Thyroid gland (tissue), 4 donors: ENCODE measurements at regions not wholly inside any gene's neighbourhood (a gene's known extent, or its start where the extent isn't known, plus 50 kb on each side); places are given as distances from the start of the nearest gene placed in this dataset.
"Not testable (repeated sequence)": the region's sequence is repeated elsewhere in the genome, so short reads cannot be mapped to it uniquely, and the experiment has no call there.

Source experiments
- POLR2A ChIP-seq, 2 donors: fragments of 450-650 bp; IDR thresholded peaks; one replicate each; pipeline ENCODE4 v1.6.1; 2017; ENCODE audit warnings: antibody characterized with exemption in 2 of 2, mild to moderate bottlenecking in 2 of 2, moderate library complexity in 1 of 2
- TF ChIP-seq, protein P1 (sequence below), 6 experiments: fragments of 200-600 bp in 3 of 6; fragments of 450-650 bp in 3 of 6; sonication (generic) in 3 of 6; IDR thresholded peaks; one replicate each; pipeline ENCODE4 v1.5.1; 2016 to 2019; ENCODE audit warnings: antibody characterized with exemption in 6 of 6, mild to moderate bottlenecking in 2 of 6, inconsistent platforms in 1 of 6, moderate library complexity in 1 of 6

DNA sequence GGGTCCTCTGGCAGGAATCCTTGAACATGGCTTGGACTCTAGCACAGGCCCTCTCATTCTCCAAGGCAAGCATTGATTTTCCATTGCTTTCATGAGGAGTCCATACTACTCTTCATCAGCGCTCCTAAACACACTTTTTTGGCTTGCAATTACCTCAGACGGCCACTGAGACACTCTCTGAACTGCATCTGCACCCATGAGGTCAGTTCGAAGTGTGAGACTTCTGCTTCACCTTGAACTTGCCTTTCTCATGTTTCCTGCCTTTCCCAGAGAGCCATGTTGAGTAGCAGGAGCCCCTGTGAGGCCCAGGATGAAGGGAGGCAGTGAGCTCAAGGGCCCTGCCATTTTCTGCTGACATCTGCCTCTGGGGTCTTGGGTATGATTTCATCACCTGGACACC lies 279.2 kb upstream of the ZNF337 start:
- TF ChIP-seq, protein P1, sequence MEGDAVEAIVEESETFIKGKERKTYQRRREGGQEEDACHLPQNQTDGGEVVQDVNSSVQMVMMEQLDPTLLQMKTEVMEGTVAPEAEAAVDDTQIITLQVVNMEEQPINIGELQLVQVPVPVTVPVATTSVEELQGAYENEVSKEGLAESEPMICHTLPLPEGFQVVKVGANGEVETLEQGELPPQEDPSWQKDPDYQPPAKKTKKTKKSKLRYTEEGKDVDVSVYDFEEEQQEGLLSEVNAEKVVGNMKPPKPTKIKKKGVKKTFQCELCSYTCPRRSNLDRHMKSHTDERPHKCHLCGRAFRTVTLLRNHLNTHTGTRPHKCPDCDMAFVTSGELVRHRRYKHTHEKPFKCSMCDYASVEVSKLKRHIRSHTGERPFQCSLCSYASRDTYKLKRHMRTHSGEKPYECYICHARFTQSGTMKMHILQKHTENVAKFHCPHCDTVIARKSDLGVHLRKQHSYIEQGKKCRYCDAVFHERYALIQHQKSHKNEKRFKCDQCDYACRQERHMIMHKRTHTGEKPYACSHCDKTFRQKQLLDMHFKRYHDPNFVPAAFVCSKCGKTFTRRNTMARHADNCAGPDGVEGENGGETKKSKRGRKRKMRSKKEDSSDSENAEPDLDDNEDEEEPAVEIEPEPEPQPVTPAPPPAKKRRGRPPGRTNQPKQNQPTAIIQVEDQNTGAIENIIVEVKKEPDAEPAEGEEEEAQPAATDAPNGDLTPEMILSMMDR (IDR thresholded peaks at IDR 0.05) = not testable (repeated sequence)
- not testable (repeated sequence) for TF ChIP-seq POLR2A (IDR thresholded peaks at IDR 0.05)
